Naive thymus-derived CD8-positive, alpha-beta T cell (primary cell): ENCODE measurements at regions not wholly inside any gene's neighbourhood (a gene's known extent, or its start where the extent isn't known, plus 50 kb on each side); places are given as distances from the start of the nearest gene placed in this dataset.

Experiments used
- ATAC-seq, 2 donors: fragments of 150-1000 bp; cut with Tn5 transposase in 1 of 2; sonication (Bioruptor Pico), chemical (Tn5 transposase) in 1 of 2; 1 replicate in 1 of 2; 2 replicates in 1 of 2; pipeline ENCODE4 v1.10.0; 2021; ENCODE audit warnings: mild to moderate bottlenecking in 2 of 2, moderate library complexity in 2 of 2
- POLR2A ChIA-PET: fragments of 350-600 bp; sonication (Branson Sonifier 250); formaldehyde crosslinking; loops from one replicate; lab custom pipeline; 2021; ENCODE audit warnings: antibody characterized with exemption; lab: Charles Lee
- DNase-seq, 10 donors: peaks; one replicate each; pipeline versions ENCODE4 v3.0.0 to v3.0.0-alpha.2; 2020 to 2022
- H3K27ac Mint-ChIP-seq, 10 donors: one replicate each; pipeline ENCODE4 v1.8.0; 2020 to 2022; ENCODE audit warnings: mild to moderate bottlenecking in 10 of 10, mixed read lengths in 10 of 10, moderate library complexity in 4 of 10, inconsistent platforms in 1 of 10
- H3K27me3 Mint-ChIP-seq, 5 donors: one replicate each; pipeline ENCODE4 v1.8.0; 2021 to 2022; ENCODE audit warnings: mixed read lengths in 5 of 5
- H3K36me3 Mint-ChIP-seq, 3 donors: one replicate each; pipeline ENCODE4 v1.8.0; 2020 to 2022; ENCODE audit warnings: mixed read lengths in 3 of 3, mild to moderate bottlenecking in 2 of 3, inconsistent platforms in 1 of 3
- H3K4me1 Mint-ChIP-seq, 4 donors: one replicate each; pipeline ENCODE4 v1.8.0; 2021 to 2022; ENCODE audit warnings: mixed read lengths in 4 of 4
- H3K4me3 Mint-ChIP-seq, 10 donors: one replicate each; pipeline ENCODE4 v1.8.0; 2020 to 2022; ENCODE audit warnings: mild to moderate bottlenecking in 10 of 10, mixed read lengths in 10 of 10, moderate library complexity in 6 of 10, inconsistent platforms in 1 of 10
- H3K9me3 Mint-ChIP-seq, 9 donors: one replicate each; pipeline ENCODE4 v1.8.0; 2020 to 2022; ENCODE audit warnings: mixed read lengths in 9 of 9, mild to moderate bottlenecking in 3 of 9, inconsistent platforms in 1 of 9, moderate library complexity in 1 of 9

- DNase-seq (no peak), ATAC-seq (no peak)
- Mint-ChIP-seq H3K36me3 (peaks cover 0 to 30% (median 10%) of the 10 kb centered on the region in 3 donors), H3K9me3 (peaks cover 6 to 52% (median 33%) of the 10 kb centered on the region in 9 donors), H3K27me3 (peaks cover 0 to 4% (median 3%) of the 10 kb centered on the region in 5 donors), H3K4me1 (no peaks in the 10 kb centered on the region), H3K27ac (no peak overlapping the region), H3K4me3 (no peak overlapping the region)
- POLR2A ChIA-PET = no interaction called here
Observed at GRCh38 chr22:44375451-44375850, 62.7 kb upstream of the SHISAL1 start.

- no peaks in the 10 kb centered on the region for H3K4me1 Mint-ChIP-seq
- POLR2A ChIA-PET = no interaction called here
- peaks cover 0 to 7% (median 3%) of the 10 kb centered on the region in 5 donors for H3K27me3 Mint-ChIP-seq
- no peak overlapping the region for H3K27ac Mint-ChIP-seq
- H3K9me3 Mint-ChIP-seq = peaks cover 6 to 43% (median 28%) of the 10 kb centered on the region in 9 donors
- no peak overlapping the region for H3K4me3 Mint-ChIP-seq
- peak in 1 of 10 donors; percentile 28 for DNase-seq
- ATAC-seq = no peak
- peaks cover 0 to 30% (median 8%) of the 10 kb centered on the region in 3 donors for H3K36me3 Mint-ChIP-seq
Observed at GRCh38 chr22:44373234-44373633, 60.5 kb upstream of the SHISAL1 start.

- DNase-seq (no peak), ATAC-seq (no peak)
- Mint-ChIP-seq H3K27me3 (peaks cover 0 to 7% (median 3%) of the 10 kb centered on the region in 5 donors), H3K4me3 (no peak overlapping the region), H3K9me3 (peaks cover 1 to 37% (median 25%) of the 10 kb centered on the region in 9 donors), H3K4me1 (no peaks in the 10 kb centered on the region), H3K36me3 (peaks cover 0 to 28% (median 8%) of the 10 kb centered on the region in 3 donors), H3K27ac (peak overlapping the region in 1 of 10 donors; percentile 43)
- POLR2A ChIA-PET = interaction anchor here (0.7 kb wide), 1 partner anchor 1491 kb away, joined by 4 read pairs; no protein-coding TSS in a partner anchor
Observed at GRCh38 chr22:44372611-44373010, 59.9 kb upstream of the SHISAL1 start.

- Mint-ChIP-seq H3K9me3 (peaks cover 0 to 31% (median 25%) of the 10 kb centered on the region in 9 donors), H3K36me3 (peaks cover 0 to 23% (median 8%) of the 10 kb centered on the region in 3 donors), H3K27me3 (peaks cover 0 to 7% (median 3%) of the 10 kb centered on the region in 5 donors), H3K4me1 (peaks cover 0 to under 1% (median 0%) of the 10 kb centered on the region in 4 donors), H3K4me3 (no peak overlapping the region), H3K27ac (no peak overlapping the region)
- POLR2A ChIA-PET = interaction anchor here (0.7 kb wide), 1 partner anchor 1490 kb away, joined by 4 read pairs; no protein-coding TSS in a partner anchor
- ATAC-seq (no peak), DNase-seq (no peak)
Observed at GRCh38 chr22:44371741-44372525, 59.2 kb upstream of the SHISAL1 start.

- H3K27ac Mint-ChIP-seq = no peak overlapping the region
Observed at GRCh38 chr22:44369916-44370801, 57.4 kb upstream of the SHISAL1 start.

GRCh38 chr22:44369293-44369661 lies 56.5 kb upstream of the SHISAL1 start:
- Mint-ChIP-seq H3K27ac (no peak overlapping the region), H3K27me3 (peaks cover 0 to 7% (median 0%) of the 10 kb centered on the region in 5 donors), H3K4me1 (peaks cover 0 to 2% (median 0%) of the 10 kb centered on the region in 4 donors), H3K9me3 (peaks cover 0 to 9% (median 4%) of the 10 kb centered on the region in 9 donors), H3K36me3 (peaks cover 0 to 3% (median 0%) of the 10 kb centered on the region in 3 donors), H3K4me3 (no peak overlapping the region)
- POLR2A ChIA-PET = no interaction called here
- ATAC-seq (no peak), DNase-seq (no peak)

More at GRCh38 chr22:44369916-44370801, 57.4 kb upstream of the SHISAL1 start:
- POLR2A ChIA-PET = no interaction called here
- no peak for ATAC-seq
- DNase-seq = no peak
- H3K36me3 Mint-ChIP-seq = peaks cover 0 to 12% (median 7%) of the 10 kb centered on the region in 3 donors
- H3K4me1 Mint-ChIP-seq = peaks cover 0 to 2% (median 0%) of the 10 kb centered on the region in 4 donors
- H3K4me3 Mint-ChIP-seq = no peak overlapping the region
- peaks cover 0 to 18% (median 12%) of the 10 kb centered on the region in 9 donors for H3K9me3 Mint-ChIP-seq
- peaks cover 0 to 7% (median 2%) of the 10 kb centered on the region in 5 donors for H3K27me3 Mint-ChIP-seq

GRCh38 chr22:44368611-44369292 lies 56.0 kb upstream of the SHISAL1 start:
- H3K4me1 Mint-ChIP-seq = peaks cover 0 to 2% (median 0%) of the 10 kb centered on the region in 4 donors
- no peak overlapping the region for H3K4me3 Mint-ChIP-seq
- H3K36me3 Mint-ChIP-seq = no peaks in the 10 kb centered on the region
- peaks cover 0 to 7% (median 0%) of the 10 kb centered on the region in 5 donors for H3K27me3 Mint-ChIP-seq
- H3K9me3 Mint-ChIP-seq = peaks cover 0 to 5% (median 0%) of the 10 kb centered on the region in 9 donors
- ATAC-seq = no peak
- DNase-seq = no peak
- POLR2A ChIA-PET = no interaction called here
- H3K27ac Mint-ChIP-seq = no peak overlapping the region

GRCh38 chr22:44366372-44367300 lies 53.9 kb upstream of the SHISAL1 start:
- peaks cover 0 to 2% (median 0%) of the 10 kb centered on the region in 4 donors for H3K4me1 Mint-ChIP-seq
- DNase-seq (no peak), ATAC-seq (no peak)
- H3K36me3 Mint-ChIP-seq = no peaks in the 10 kb centered on the region
- POLR2A ChIA-PET = no interaction called here
- H3K4me3 Mint-ChIP-seq = no peak overlapping the region
- peak overlapping the region in 2 of 10 donors; percentile 48 to 50 for H3K27ac Mint-ChIP-seq
- H3K27me3 Mint-ChIP-seq = peaks cover 0 to 7% (median 0%) of the 10 kb centered on the region in 5 donors
- peaks cover 0 to 1% (median 0%) of the 10 kb centered on the region in 9 donors for H3K9me3 Mint-ChIP-seq

- peaks cover 0 to 1% (median 0%) of the 10 kb centered on the region in 9 donors for H3K9me3 Mint-ChIP-seq
- POLR2A ChIA-PET = no interaction called here
- ATAC-seq = no peak
- peaks cover 0 to 2% (median 0%) of the 10 kb centered on the region in 4 donors for H3K4me1 Mint-ChIP-seq
- no peaks in the 10 kb centered on the region for H3K36me3 Mint-ChIP-seq
- no peak overlapping the region for H3K27ac Mint-ChIP-seq
- DNase-seq = no peak
- H3K4me3 Mint-ChIP-seq = no peak overlapping the region
- peaks cover 0 to 7% (median 0%) of the 10 kb centered on the region in 5 donors for H3K27me3 Mint-ChIP-seq
Observed at GRCh38 chr22:44365832-44366231, 53.1 kb upstream of the SHISAL1 start.

- Mint-ChIP-seq H3K9me3 (no peaks in the 10 kb centered on the region), H3K36me3 (no peaks in the 10 kb centered on the region), H3K27me3 (peaks cover 0 to 7% (median 0%) of the 10 kb centered on the region in 5 donors), H3K4me3 (no peak overlapping the region), H3K27ac (no peak overlapping the region), H3K4me1 (peaks cover 0 to 2% (median 0%) of the 10 kb centered on the region in 4 donors)
- no peak for ATAC-seq
- DNase-seq = no peak
- POLR2A ChIA-PET = no interaction called here
Observed at GRCh38 chr22:44365191-44365590, 52.4 kb upstream of the SHISAL1 start.

GRCh38 chr22:44364751-44365130 lies 52.0 kb upstream of the SHISAL1 start:
- Mint-ChIP-seq H3K36me3 (no peaks in the 10 kb centered on the region), H3K4me1 (peaks cover 0 to 2% (median 0%) of the 10 kb centered on the region in 4 donors), H3K27me3 (peaks cover 0 to 3% (median 0%) of the 10 kb centered on the region in 5 donors)

More at GRCh38 chr22:44364751-44365130, 52.0 kb upstream of the SHISAL1 start:
- no peak for ATAC-seq
- Mint-ChIP-seq H3K27ac (no peak overlapping the region), H3K4me3 (no peak overlapping the region), H3K9me3 (no peaks in the 10 kb centered on the region)
- POLR2A ChIA-PET = no interaction called here
- no peak for DNase-seq
